ENCODE measurements at regions not wholly inside any gene's neighbourhood (a gene's known extent, or its start where the extent isn't known, plus 50 kb on each side); places are given as distances from the start of the nearest gene placed in this dataset.

- DNase-seq (ENCODE audit: low spot score), result no peak
- Histone ChIP-seq H2AFZ (ENCODE audit: low read length) (no peak overlapping the region), H3K4me1 (ENCODE audit: insufficient read depth, low read length) (no peaks in the 10 kb centered on the region), H3K79me2 (ENCODE audit: insufficient read depth, low read length) (no peaks in the 10 kb centered on the region), H4K20me1 (ENCODE audit: insufficient read depth, low read length) (no peaks in the 10 kb centered on the region), H3K27ac (ENCODE audit: extremely low read length, insufficient read depth, low read length) (no peak overlapping the region), H3K27me3 (ENCODE audit: control insufficient read depth in 1 of 2, insufficient read depth in 2 of 2, low read length in 2 of 2) (peaks cover 5 to 50% of the 10 kb centered on the region in 2 experiments; a peak in 4 of 5 replicates), H3K9me3 (ENCODE audit: low read length) (no peaks in the 10 kb centered on the region), H3K4me3 (replicated peaks in 1 of 3; ENCODE audit: insufficient read depth in 1 of 3, low read depth in 2 of 3, low read length in 3 of 3) (no peak overlapping the region), H3K4me2 (ENCODE audit: low read depth, low read length) (peak overlapping the region; percentile 42; the same call in 1 of the 2 replicates), H3K9ac (ENCODE audit: insufficient read depth, low read depth, low read length) (no peak overlapping the region), H3K36me3 (replicated peaks in 1 of 2; ENCODE audit: control insufficient read depth in 1 of 2, insufficient read depth in 2 of 2, low read length in 2 of 2) (no peaks in the 10 kb centered on the region)
- no peak for FAIRE-seq
- ChIA-PET POLR2A (no interaction called here), CTCF (ENCODE audit: low intra/inter-chr PET ratio, low total read pairs) (interaction anchor here (0.9 to 2.2 kb wide), 2 partner anchors 176 to 180 kb away, joined by 3 to 21 read pairs; no protein-coding TSS in a partner anchor)
- BruUV-seq (replicated peaks), result no TSS peak
- intact Hi-C loops (cut with micrococcal nuclease; ENCODE audit: unreplicated experiment) (no loop called here), in situ Hi-C loops (cut with HindIII; ENCODE audit: extremely low pct_ligation_motif_present, low pct_unique_long_range_greater_than_20kb) (loop anchor here (5.0 kb wide), 1 partner anchor 175 kb away; no protein-coding TSS in a partner anchor)
- WGBS (ENCODE audit: low lambda C conversion rate), result 48% methylated on average over 14 of the region's 56 CpGs
- ATAC-seq, result peak; percentile 97
- TF ChIP-seq FOXA3 (CRISPR knock-in tag; IDR thresholded peaks at IDR 0.05) (no peak), YEATS2 (CRISPR knock-in tag; IDR thresholded peaks at IDR 0.05; ENCODE audit: borderline replicate concordance) (no peak), ATF7 (IDR thresholded peaks at IDR 0.05) (no peak), ATF7 (CRISPR knock-in tag; IDR thresholded peaks at IDR 0.05) (no peak), ZNF772 (CRISPR knock-in tag; IDR thresholded peaks at IDR 0.05) (no peak), ZNF687 (CRISPR knock-in tag; IDR thresholded peaks at IDR 0.05) (peak; percentile 38; the same call in 1 of the 2 replicates), HMGXB4 (CRISPR knock-in tag; IDR thresholded peaks at IDR 0.05; ENCODE audit: borderline replicate concordance in 1 of 2, low read depth in 1 of 2) (peak; percentile 23; a peak in 1 of 4 replicates), FIP1L1 (IDR thresholded peaks at IDR 0.05; ENCODE audit: borderline replicate concordance, insufficient read depth, low read depth, low read length) (no peak), ZFP91 (CRISPR knock-in tag; IDR thresholded peaks at IDR 0.05; ENCODE audit: borderline replicate concordance) (0 out of 2 replicates have a peak, but pooled peaks have one; percentile 18), STAG1 (CRISPR knock-in tag; IDR thresholded peaks at IDR 0.05) (peak; percentile 47), PBX3 (CRISPR knock-in tag; IDR thresholded peaks at IDR 0.05; ENCODE audit: borderline replicate concordance) (no peak)
These were observed 106.8 kb upstream of the CLMP start for GRCh38 chr11:123301696-123302400.

Data from HepG2 (cell line).